Right hindlimb (tissue), 1 donor: ENCODE measurements at regions not wholly inside any gene's neighbourhood (a gene's known extent, or its start where the extent isn't known, plus 50 kb on each side); places are given as distances from the start of the nearest gene placed in this dataset.
"Not testable (repeated sequence)": the region's sequence is repeated elsewhere in the genome, so short reads cannot be mapped to it uniquely, and the experiment has no call there.

Source experiments
- DNase-seq: peaks from one replicate; pipeline ENCODE4 v3.0.0-alpha.2; 2018

- no peak for DNase-seq
These were observed 246.9 kb downstream of the LNPK start for GRCh38 chr2:175755169-175755568.

GRCh38 chr2:175750195-175750594, 251.9 kb downstream of the LNPK start:
- DNase-seq = no peak

GRCh38 chr2:175745911-175746310, 256.2 kb downstream of the LNPK start:
- DNase-seq = no peak

- DNase-seq = no peak
These were observed 258.1 kb downstream of the LNPK start for GRCh38 chr2:175744000-175744399.

- no peak for DNase-seq
These were observed 259.1 kb downstream of the LNPK start for GRCh38 chr2:175743011-175743410.

GRCh38 chr2:175742367-175742766, 259.7 kb downstream of the LNPK start:
- DNase-seq = no peak

GRCh38 chr2:175741164-175741563, 260.9 kb downstream of the LNPK start:
- no peak for DNase-seq

- no peak for DNase-seq
These were observed 264.2 kb downstream of the LNPK start for GRCh38 chr2:175737722-175738361.

GRCh38 chr2:175734686-175735085, 267.4 kb downstream of the LNPK start:
- no peak for DNase-seq

GRCh38 chr2:175732531-175732930, 269.5 kb downstream of the LNPK start:
- DNase-seq = no peak

- no peak for DNase-seq
These were observed 272.0 kb downstream of the LNPK start for GRCh38 chr2:175730050-175730449.

- no peak for DNase-seq
These were observed 272.9 kb downstream of the LNPK start for GRCh38 chr2:175729049-175729706.

- no peak for DNase-seq
These were observed 274.0 kb downstream of the LNPK start for GRCh38 chr2:175728032-175728431.

GRCh38 chr2:175726223-175726622, 275.8 kb downstream of the LNPK start:
- DNase-seq = no peak

GRCh38 chr2:175709248-175709647, 292.8 kb downstream of the LNPK start:
- DNase-seq = no peak

GRCh38 chr2:175707322-175707721, 294.7 kb downstream of the LNPK start:
- DNase-seq = no peak

GRCh38 chr2:175704568-175704967, 297.5 kb downstream of the LNPK start:
- DNase-seq = not testable (repeated sequence)

- no peak for DNase-seq
These were observed 304.0 kb downstream of the LNPK start for GRCh38 chr2:175698061-175698460.

- DNase-seq = peak; percentile 53
These were observed 311.8 kb downstream of the LNPK start for GRCh38 chr2:175690113-175690837.

- DNase-seq = no peak
These were observed 313.8 kb downstream of the LNPK start for GRCh38 chr2:175688243-175688642.

- DNase-seq = no peak
These were observed 314.6 kb downstream of the LNPK start for GRCh38 chr2:175687465-175687864.

- DNase-seq = no peak
These were observed 316.1 kb downstream of the LNPK start for GRCh38 chr2:175686002-175686401.

- no peak for DNase-seq
These were observed 317.6 kb downstream of the LNPK start for GRCh38 chr2:175684466-175684865.

GRCh38 chr2:175679728-175680127, 322.3 kb downstream of the LNPK start:
- DNase-seq = no peak
